ENCODE measurements at regions not wholly inside any gene's neighbourhood (a gene's known extent, or its start where the extent isn't known, plus 50 kb on each side); places are given as distances from the start of the nearest gene placed in this dataset.

GRCh38 chr12:23473071-23473470 is 476.4 kb downstream of the SOX5 start:
- RAD21 ChIA-PET (ENCODE audit: unreplicated experiment), result no interaction called here
- in situ Hi-C loops (cut with MboI), result no loop called here
- TF ChIP-seq USF1 (IDR thresholded peaks at IDR 0.05; ENCODE audit: borderline replicate concordance, extremely low read length, insufficient read depth, low read depth, low read length) (no peak), YY1 (IDR thresholded peaks at IDR 0.05; ENCODE audit: low read depth, low read length) (no peak), RCOR1 (conservative IDR thresholded peaks at IDR 0.05; ENCODE audit: low read depth, low read length) (no peak), GABPA (IDR thresholded peaks at IDR 0.05; ENCODE audit: low read depth) (no peak), TCF7 (IDR thresholded peaks at IDR 0.05; ENCODE audit: borderline replicate concordance) (no peak), HDAC2 (IDR thresholded peaks at IDR 0.05) (no peak), ZNF384 (IDR thresholded peaks at IDR 0.05; ENCODE audit: borderline replicate concordance, low read depth, low read length) (no peak), ZNF24 (IDR thresholded peaks at IDR 0.05) (no peak), MTA3 (IDR thresholded peaks at IDR 0.05; ENCODE audit: borderline replicate concordance, low read length) (no peak), REST (IDR thresholded peaks at IDR 0.05; ENCODE audit: low read depth, low read length) (no peak), POLR2AphosphoS5 (IDR thresholded peaks at IDR 0.05; ENCODE audit: low read length) (no peak), KAT2A (conservative IDR thresholded peaks at IDR 0.05; ENCODE audit: control insufficient read depth, low read depth, low read length) (no peak), E2F4 (IDR thresholded peaks at IDR 0.05; ENCODE audit: low read depth, low read length) (no peak), NR2C2 (IDR thresholded peaks at IDR 0.05; ENCODE audit: borderline replicate concordance, control insufficient read depth, insufficient read length, low read depth) (no peak), USF2 (IDR thresholded peaks at IDR 0.05; ENCODE audit: borderline replicate concordance, low read depth, low read length) (no peak), RELB (IDR thresholded peaks at IDR 0.05; ENCODE audit: low read depth) (no peak)

More at GRCh38 chr12:23473071-23473470, 476.4 kb downstream of the SOX5 start:
- no peak overlapping the region for H3K27ac ChIP-seq (ENCODE audit: control insufficient read depth, insufficient read depth)
- H3K4me2 ChIP-seq (ENCODE audit: control insufficient read depth, insufficient read depth), result no peak overlapping the region
- H3K9me3 ChIP-seq (replicated peaks; ENCODE audit: control insufficient read depth, insufficient read depth, low read length), result no peaks in the 10 kb centered on the region
- no peak overlapping the region for H3K9ac ChIP-seq (ENCODE audit: control insufficient read depth, insufficient read depth, low read length)
- no peak overlapping the region for H3K4me3 ChIP-seq
- POLR2A ChIA-PET, result no interaction called here
- FAIRE-seq (no peak), DNase-seq (ENCODE audit: low read depth, low spot score) (no peak), ATAC-seq (no peak)
- no peaks in the 10 kb centered on the region for H3K79me2 ChIP-seq (ENCODE audit: control insufficient read depth, insufficient read depth, low read length)
- CTCF ChIA-PET, result no interaction called here
- H4K20me1 ChIP-seq (ENCODE audit: control insufficient read depth, insufficient read depth), result no peaks in the 10 kb centered on the region
- 28% methylated on average over 4 of the region's 4 CpGs for WGBS (ENCODE audit: insufficient coverage, insufficient replicate concordance, low lambda C conversion rate, missing lambda C conversion rate)
- no peaks in the 10 kb centered on the region for H3K36me3 ChIP-seq (ENCODE audit: control insufficient read depth in 2 of 2, insufficient read depth in 2 of 2, low read length in 1 of 2)
- intact Hi-C loops (cut with micrococcal nuclease; ENCODE audit: unreplicated experiment), result no loop called here
- no peak overlapping the region for H2AFZ ChIP-seq (ENCODE audit: control insufficient read depth, low read depth, low read length)
- H3K4me1 ChIP-seq (ENCODE audit: control insufficient read depth, insufficient read depth, low read length), result no peaks in the 10 kb centered on the region
- H3K27me3 ChIP-seq (replicated peaks in 1 of 2; ENCODE audit: control insufficient read depth in 2 of 2, insufficient read depth in 2 of 2, low read length in 1 of 2), result no peaks in the 10 kb centered on the region
- SMC1A ChIA-PET (ENCODE audit: uncharacterized antibody, unreplicated experiment), result interaction anchor here (0.6 kb wide), 1 partner anchor 542 kb away, joined by 3 read pairs; no protein-coding TSS in a partner anchor
- no TSS peak for BruUV-seq (replicated peaks)
